Stimulated activated CD8-positive, alpha-beta memory T cell treated with anti-CD3 and anti-CD28 coated beads, Interleukin-4, amount 100 ng/mL, for 1 hour (primary cell): ENCODE measurements at regions not wholly inside any gene's neighbourhood (a gene's known extent, or its start where the extent isn't known, plus 50 kb on each side); places are given as distances from the start of the nearest gene placed in this dataset.
"Not testable (repeated sequence)": the region's sequence is repeated elsewhere in the genome, so short reads cannot be mapped to it uniquely, and the experiment has no call there.

Experiments
- DNase-seq, 2 donors: peaks; one replicate each; pipeline ENCODE4 v3.0.0-alpha.2; 2020; ENCODE audit warnings: low read depth in 2 of 2, low spot score in 1 of 2

GRCh38 chr14:37838778-37839177 lies 243.3 kb downstream of the TTC6 start:
- DNase-seq = not testable (repeated sequence)

- DNase-seq = not testable (repeated sequence)
Observed at GRCh38 chr14:37841039-37841438, 245.6 kb downstream of the TTC6 start.

- no peak for DNase-seq
Observed at GRCh38 chr14:37842106-37842505, 246.7 kb downstream of the TTC6 start.

GRCh38 chr14:37843954-37844607 lies 248.7 kb downstream of the TTC6 start:
- no peak for DNase-seq

- DNase-seq = no peak
Observed at GRCh38 chr14:37844614-37845013, 249.2 kb downstream of the TTC6 start.

- no peak for DNase-seq
Observed at GRCh38 chr14:37848985-37849621, 253.7 kb downstream of the TTC6 start.

- DNase-seq = no peak
Observed at GRCh38 chr14:37851054-37851453, 255.6 kb downstream of the TTC6 start.

- no peak for DNase-seq
Observed at GRCh38 chr14:37855871-37856270, 260.4 kb downstream of the TTC6 start.

GRCh38 chr14:37857774-37858266 lies 262.4 kb downstream of the TTC6 start:
- no peak for DNase-seq

GRCh38 chr14:37858733-37859132 lies 263.3 kb downstream of the TTC6 start:
- no peak for DNase-seq

- no peak for DNase-seq
Observed at GRCh38 chr14:37859177-37859576, 263.7 kb downstream of the TTC6 start.

- no peak for DNase-seq
Observed at GRCh38 chr14:37862263-37862662, 266.8 kb downstream of the TTC6 start.

GRCh38 chr14:37864128-37864527 lies 268.7 kb downstream of the TTC6 start:
- DNase-seq = no peak

- DNase-seq = no peak
Observed at GRCh38 chr14:37864861-37865718, 269.7 kb downstream of the TTC6 start.

- no peak for DNase-seq
Observed at GRCh38 chr14:37865719-37866549, 270.5 kb downstream of the TTC6 start.

GRCh38 chr14:37869633-37870032 lies 274.2 kb downstream of the TTC6 start:
- no peak for DNase-seq

GRCh38 chr14:37870170-37870569 lies 274.7 kb downstream of the TTC6 start:
- no peak for DNase-seq

- no peak for DNase-seq
Observed at GRCh38 chr14:37870632-37871346, 275.4 kb downstream of the TTC6 start.

- not testable (repeated sequence) for DNase-seq
Observed at GRCh38 chr14:37874065-37874428, 278.6 kb downstream of the TTC6 start.

GRCh38 chr14:37874429-37875109 lies 279.1 kb downstream of the TTC6 start:
- DNase-seq = peak; percentile 44 to 51
